ENCODE measurements at regions not wholly inside any gene's neighbourhood (a gene's known extent, or its start where the extent isn't known, plus 50 kb on each side); places are given as distances from the start of the nearest gene placed in this dataset.

GRCh38 chr16:85555719-85556455 lies 57.2 kb upstream of the GSE1 start:
- Histone ChIP-seq H3K9ac (ENCODE audit: low read depth, low read length) (peak overlapping the region; percentile 47), H3K27me3 (ENCODE audit: control insufficient read depth, insufficient read depth, low read length) (no peaks in the 10 kb centered on the region), H3K4me3 (ENCODE audit: low read depth, low read length) (peak overlapping the region; percentile 67), H3K4me1 (ENCODE audit: control insufficient read depth, insufficient read depth, low read length) (peaks cover 11% of the 10 kb centered on the region), H3K36me3 (ENCODE audit: control insufficient read depth, insufficient read depth, low read length) (no peaks in the 10 kb centered on the region), H3K9me3 (ENCODE audit: control insufficient read depth, insufficient read depth, low read length) (no peaks in the 10 kb centered on the region)

DNA sequence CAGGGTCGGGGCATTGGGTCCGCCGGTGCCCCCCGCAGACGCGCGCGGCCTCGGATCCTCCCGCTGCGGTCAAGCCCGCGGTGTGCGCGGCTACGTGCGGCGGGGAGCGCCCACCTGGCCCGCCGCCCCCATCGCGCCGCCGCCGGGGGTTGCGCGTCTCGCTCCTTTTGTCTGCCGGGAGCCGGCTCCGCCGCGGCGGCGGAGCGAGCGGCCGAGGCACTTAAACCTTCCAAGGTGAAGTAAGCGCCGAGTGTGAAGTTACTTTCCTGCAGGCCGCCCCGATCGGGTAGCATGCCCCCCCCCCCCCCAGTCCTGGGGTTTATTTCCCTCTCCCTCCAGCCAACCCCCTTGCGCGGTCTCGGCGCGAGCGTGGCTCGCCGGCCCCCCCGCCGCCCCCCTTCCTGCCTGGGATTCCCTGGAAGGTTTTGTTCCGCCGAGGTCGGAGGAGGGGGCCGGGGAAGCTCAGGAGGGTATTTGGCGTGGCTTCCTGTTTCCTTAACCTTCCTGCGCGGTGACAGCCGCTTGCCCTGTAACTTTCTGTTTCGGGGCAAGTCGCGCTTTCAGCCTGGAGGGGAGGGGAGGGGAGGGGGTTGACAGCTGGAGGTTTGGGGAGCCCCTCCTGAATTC lies 56.6 kb upstream of the GSE1 start:
- peak overlapping the region; percentile 69 for H3K4me3 ChIP-seq (ENCODE audit: low read depth, low read length)
- H3K9ac ChIP-seq (ENCODE audit: low read depth, low read length), result no peak overlapping the region
- no peaks in the 10 kb centered on the region for H3K36me3 ChIP-seq (ENCODE audit: control insufficient read depth, insufficient read depth, low read length)
- peaks cover 11% of the 10 kb centered on the region for H3K4me1 ChIP-seq (ENCODE audit: control insufficient read depth, insufficient read depth, low read length)
- no peaks in the 10 kb centered on the region for H3K27me3 ChIP-seq (ENCODE audit: control insufficient read depth, insufficient read depth, low read length)
- H3K9me3 ChIP-seq (ENCODE audit: control insufficient read depth, insufficient read depth, low read length), result no peaks in the 10 kb centered on the region

- H3K36me3 ChIP-seq (ENCODE audit: control insufficient read depth, insufficient read depth, low read length), result no peaks in the 10 kb centered on the region
- peak overlapping the region; percentile 69 for H3K4me3 ChIP-seq (ENCODE audit: low read depth, low read length)
- peak overlapping the region; percentile 60 for H3K9ac ChIP-seq (ENCODE audit: low read depth, low read length)
- H3K27me3 ChIP-seq (ENCODE audit: control insufficient read depth, insufficient read depth, low read length), result no peaks in the 10 kb centered on the region
- H3K4me1 ChIP-seq (ENCODE audit: control insufficient read depth, insufficient read depth, low read length), result peaks cover 14% of the 10 kb centered on the region
- no peaks in the 10 kb centered on the region for H3K9me3 ChIP-seq (ENCODE audit: control insufficient read depth, insufficient read depth, low read length)
These were observed 55.8 kb upstream of the GSE1 start for GRCh38 chr16:85557083-85557970.

DNA sequence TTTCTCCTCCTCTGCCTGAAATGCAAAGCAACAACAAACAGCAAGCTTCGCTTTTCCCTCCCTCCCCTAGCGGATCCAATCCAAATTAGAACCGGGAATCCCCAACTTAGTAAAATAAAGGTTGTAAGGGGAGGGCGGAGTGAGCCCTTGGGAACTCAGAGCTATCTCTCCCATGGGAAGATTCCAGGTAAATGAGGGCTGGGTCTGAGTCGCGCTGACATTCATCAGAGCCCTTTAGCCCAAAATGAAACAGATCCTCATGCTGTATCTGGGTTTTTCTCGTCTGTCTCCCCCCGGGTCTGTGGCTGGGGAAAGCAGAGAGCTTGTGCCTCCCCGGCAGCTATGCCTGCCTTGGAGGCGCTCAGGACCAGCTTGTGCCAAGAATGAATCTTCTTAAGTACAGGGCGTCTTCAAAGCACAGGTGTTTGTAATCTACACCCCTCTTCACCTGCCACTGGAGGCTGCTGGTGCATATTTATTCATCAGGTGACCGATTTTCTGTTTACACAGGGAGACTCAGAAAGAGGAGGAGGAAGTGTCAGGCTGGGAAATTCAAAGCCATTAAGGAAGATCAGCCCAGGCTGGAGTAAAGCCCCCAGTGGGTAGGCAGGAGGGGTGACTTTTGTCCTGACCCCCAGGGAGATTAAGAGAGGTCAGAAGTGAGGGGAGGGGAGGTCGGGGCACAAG lies 55.0 kb upstream of the GSE1 start:
- H3K9me3 ChIP-seq (ENCODE audit: control insufficient read depth, insufficient read depth, low read length), result no peaks in the 10 kb centered on the region
- H3K9ac ChIP-seq (ENCODE audit: low read depth, low read length), result no peak overlapping the region
- no peaks in the 10 kb centered on the region for H3K27me3 ChIP-seq (ENCODE audit: control insufficient read depth, insufficient read depth, low read length)
- H3K4me3 ChIP-seq (ENCODE audit: low read depth, low read length), result peak overlapping the region; percentile 69
- H3K4me1 ChIP-seq (ENCODE audit: control insufficient read depth, insufficient read depth, low read length), result peaks cover 15% of the 10 kb centered on the region
- peaks cover 2% of the 10 kb centered on the region for H3K36me3 ChIP-seq (ENCODE audit: control insufficient read depth, insufficient read depth, low read length)

GRCh38 chr16:85560932-85561247 lies 52.2 kb upstream of the GSE1 start:
- H3K9ac ChIP-seq (ENCODE audit: low read depth, low read length), result no peak overlapping the region

GRCh38 chr16:85561248-85562092 lies 51.7 kb upstream of the GSE1 start:
- Histone ChIP-seq H3K9me3 (ENCODE audit: control insufficient read depth, insufficient read depth, low read length) (no peaks in the 10 kb centered on the region), H3K36me3 (ENCODE audit: control insufficient read depth, insufficient read depth, low read length) (peaks cover 2% of the 10 kb centered on the region), H3K27me3 (ENCODE audit: control insufficient read depth, insufficient read depth, low read length) (no peaks in the 10 kb centered on the region), H3K4me1 (ENCODE audit: control insufficient read depth, insufficient read depth, low read length) (peaks cover 16% of the 10 kb centered on the region), H3K9ac (ENCODE audit: low read depth, low read length) (no peak overlapping the region), H3K4me3 (ENCODE audit: low read depth, low read length) (no peak overlapping the region)

More at GRCh38 chr16:85560932-85561247, 52.2 kb upstream of the GSE1 start:
- H3K4me3 ChIP-seq (ENCODE audit: low read depth, low read length), result no peak overlapping the region
- H3K27me3 ChIP-seq (ENCODE audit: control insufficient read depth, insufficient read depth, low read length), result no peaks in the 10 kb centered on the region
- H3K36me3 ChIP-seq (ENCODE audit: control insufficient read depth, insufficient read depth, low read length), result peaks cover 2% of the 10 kb centered on the region
- peaks cover 15% of the 10 kb centered on the region for H3K4me1 ChIP-seq (ENCODE audit: control insufficient read depth, insufficient read depth, low read length)
- no peaks in the 10 kb centered on the region for H3K9me3 ChIP-seq (ENCODE audit: control insufficient read depth, insufficient read depth, low read length)

DNA sequence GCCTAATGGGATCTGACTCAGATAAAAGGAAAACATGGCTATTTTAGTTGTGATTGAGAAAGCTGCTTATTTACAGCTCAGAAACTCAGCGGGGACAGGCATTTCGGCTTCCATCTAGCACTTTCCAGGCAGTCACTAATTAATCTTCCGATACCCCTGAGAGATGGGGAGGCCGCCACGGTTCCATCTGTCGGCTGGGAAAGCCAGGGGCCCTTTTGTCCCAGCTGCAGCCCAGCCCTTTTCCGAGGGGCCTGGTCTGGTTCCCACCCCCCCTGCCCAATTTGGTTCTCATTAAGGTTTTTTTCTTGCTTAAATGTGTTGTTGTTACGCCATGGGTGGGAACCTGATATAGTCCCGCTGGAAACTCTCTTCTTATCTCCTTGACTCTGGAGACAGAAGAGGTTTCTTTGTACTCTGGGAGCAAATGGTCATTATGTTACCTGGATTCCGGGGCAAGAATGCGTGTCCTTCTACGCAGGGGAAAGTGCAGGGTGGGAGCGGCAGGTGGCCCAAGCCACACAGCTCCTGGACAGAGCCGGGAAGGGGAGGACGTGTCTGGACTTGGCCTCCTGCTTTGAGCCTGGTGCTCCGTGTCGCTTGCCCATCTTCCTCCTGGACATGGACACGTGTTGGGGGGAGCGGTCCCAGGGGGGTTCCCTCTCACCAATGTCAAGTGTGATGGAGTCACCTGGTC lies 50.9 kb upstream of the GSE1 start:
- Histone ChIP-seq H3K36me3 (ENCODE audit: control insufficient read depth, insufficient read depth, low read length) (peaks cover 2% of the 10 kb centered on the region), H3K4me3 (ENCODE audit: low read depth, low read length) (no peak overlapping the region), H3K9ac (ENCODE audit: low read depth, low read length) (no peak overlapping the region), H3K27me3 (ENCODE audit: control insufficient read depth, insufficient read depth, low read length) (no peaks in the 10 kb centered on the region), H3K4me1 (ENCODE audit: control insufficient read depth, insufficient read depth, low read length) (peaks cover 19% of the 10 kb centered on the region), H3K9me3 (ENCODE audit: control insufficient read depth, insufficient read depth, low read length) (no peaks in the 10 kb centered on the region)

GRCh38 chr16:85563034-85563433 lies 50.1 kb upstream of the GSE1 start:
- no peak overlapping the region for H3K4me3 ChIP-seq (ENCODE audit: low read depth, low read length)
- no peaks in the 10 kb centered on the region for H3K9me3 ChIP-seq (ENCODE audit: control insufficient read depth, insufficient read depth, low read length)
- H3K9ac ChIP-seq (ENCODE audit: low read depth, low read length), result no peak overlapping the region
- peaks cover 2% of the 10 kb centered on the region for H3K36me3 ChIP-seq (ENCODE audit: control insufficient read depth, insufficient read depth, low read length)
- H3K27me3 ChIP-seq (ENCODE audit: control insufficient read depth, insufficient read depth, low read length), result no peaks in the 10 kb centered on the region
- peaks cover 17% of the 10 kb centered on the region for H3K4me1 ChIP-seq (ENCODE audit: control insufficient read depth, insufficient read depth, low read length)

Data from iPS-15b (cell line).